Ascending aorta (tissue), 2 donors: ENCODE measurements at regions not wholly inside any gene's neighbourhood (a gene's known extent, or its start where the extent isn't known, plus 50 kb on each side); places are given as distances from the start of the nearest gene placed in this dataset.

Experiments
- DNase-seq, 2 donors: peaks; one replicate each; pipeline ENCODE4 v3.0.0-alpha.2; 2019; ENCODE audit warnings: low spot score in 2 of 2
- H3K27ac ChIP-seq, 2 donors: fragments of 200-600 bp; sonication (generic); one replicate each; pipeline ENCODE4 v1.5.1; 2016 to 2017; ENCODE audit warnings: mild to moderate bottlenecking in 1 of 2
- H3K27me3 ChIP-seq: fragments of 200-600 bp; sonication (generic); one replicate; pipeline ENCODE4 v1.5.1; 2017
- H3K36me3 ChIP-seq, 2 donors: fragments of 200-600 bp; sonication (generic); one replicate each; pipeline ENCODE4 v1.5.1; 2016
- H3K4me1 ChIP-seq, 2 donors: fragments of 200-600 bp; sonication (generic); one replicate each; pipeline ENCODE4 v1.5.1; 2016 to 2017; ENCODE audit warnings: mild to moderate bottlenecking in 1 of 2
- H3K4me3 ChIP-seq, 2 donors: fragments of 200-600 bp; sonication (generic); one replicate each; pipeline ENCODE4 v1.5.1; 2016 to 2017; ENCODE audit warnings: mild to moderate bottlenecking in 1 of 2
- H3K9me3 ChIP-seq, 2 donors: fragments of 200-600 bp; sonication (generic); one replicate each; pipeline ENCODE4 v1.5.1; 2016
- intact Hi-C: fragments of 100-400 bp; cut with DNase I; formaldehyde crosslinking; loops from one replicate; pipeline ENCODE4 v1.15.1; 2023
- TF ChIP-seq, protein P1 (sequence below), 3 experiments: fragments of 200-600 bp in 2 of 3; fragments of 450-650 bp in 1 of 3; sonication (generic) in 2 of 3; IDR thresholded peaks; one replicate each; pipeline ENCODE4 v1.5.1; 2016 to 2019; ENCODE audit warnings: antibody characterized with exemption in 3 of 3, mild to moderate bottlenecking in 1 of 3, moderate library complexity in 1 of 3

DNA sequence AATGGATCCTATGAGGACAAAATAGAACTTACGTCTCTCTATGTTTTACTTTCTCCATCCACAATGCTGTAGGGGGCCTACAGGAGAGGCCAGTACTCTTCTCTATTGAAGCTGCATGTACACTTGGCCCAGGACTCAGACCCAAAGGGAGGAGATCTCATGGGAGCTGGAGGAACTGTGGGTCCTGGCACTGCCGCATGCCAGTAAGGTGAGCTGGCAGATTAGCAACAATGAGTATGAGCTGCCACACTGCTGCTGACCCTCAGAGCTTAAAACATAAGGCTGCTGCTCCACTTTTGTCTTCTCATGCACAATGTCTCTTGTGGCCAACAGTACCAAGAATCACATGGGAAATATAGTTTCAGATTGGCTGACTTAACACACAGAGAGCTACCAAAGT is 57.8 kb upstream of the TBC1D5 start:
- H3K9me3 ChIP-seq, result no peaks in the 10 kb centered on the region
- no peak for DNase-seq
- H3K4me3 ChIP-seq, result no peak overlapping the region
- no peaks in the 10 kb centered on the region for H3K36me3 ChIP-seq
- no peaks in the 10 kb centered on the region for H3K4me1 ChIP-seq
- TF ChIP-seq, protein P1, sequence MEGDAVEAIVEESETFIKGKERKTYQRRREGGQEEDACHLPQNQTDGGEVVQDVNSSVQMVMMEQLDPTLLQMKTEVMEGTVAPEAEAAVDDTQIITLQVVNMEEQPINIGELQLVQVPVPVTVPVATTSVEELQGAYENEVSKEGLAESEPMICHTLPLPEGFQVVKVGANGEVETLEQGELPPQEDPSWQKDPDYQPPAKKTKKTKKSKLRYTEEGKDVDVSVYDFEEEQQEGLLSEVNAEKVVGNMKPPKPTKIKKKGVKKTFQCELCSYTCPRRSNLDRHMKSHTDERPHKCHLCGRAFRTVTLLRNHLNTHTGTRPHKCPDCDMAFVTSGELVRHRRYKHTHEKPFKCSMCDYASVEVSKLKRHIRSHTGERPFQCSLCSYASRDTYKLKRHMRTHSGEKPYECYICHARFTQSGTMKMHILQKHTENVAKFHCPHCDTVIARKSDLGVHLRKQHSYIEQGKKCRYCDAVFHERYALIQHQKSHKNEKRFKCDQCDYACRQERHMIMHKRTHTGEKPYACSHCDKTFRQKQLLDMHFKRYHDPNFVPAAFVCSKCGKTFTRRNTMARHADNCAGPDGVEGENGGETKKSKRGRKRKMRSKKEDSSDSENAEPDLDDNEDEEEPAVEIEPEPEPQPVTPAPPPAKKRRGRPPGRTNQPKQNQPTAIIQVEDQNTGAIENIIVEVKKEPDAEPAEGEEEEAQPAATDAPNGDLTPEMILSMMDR (IDR thresholded peaks at IDR 0.05), result no peak
- intact Hi-C loops, result no loop called here
- no peak overlapping the region for H3K27ac ChIP-seq
- H3K27me3 ChIP-seq, result no peaks in the 10 kb centered on the region

DNA sequence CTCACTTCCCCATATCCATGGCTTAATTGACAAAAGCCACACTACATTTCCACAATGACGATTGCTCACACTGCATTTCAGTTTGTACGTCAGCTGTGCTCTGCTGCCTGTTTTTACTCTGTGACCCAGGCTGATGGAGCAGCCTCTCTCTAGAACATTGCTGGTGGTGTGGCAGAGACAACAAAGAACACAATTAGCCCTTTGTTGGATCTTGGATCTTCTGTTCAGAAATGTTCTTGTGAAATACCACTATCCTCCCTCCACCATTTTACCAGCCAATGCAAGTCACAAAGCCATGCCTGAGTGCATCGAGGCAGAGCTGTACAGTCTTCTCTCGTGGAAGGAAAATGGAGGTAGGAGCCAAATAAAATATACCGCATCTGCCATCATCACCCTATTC is 56.9 kb upstream of the TBC1D5 start:
- no peak for DNase-seq
- Histone ChIP-seq H3K4me1 (no peaks in the 10 kb centered on the region), H3K36me3 (no peaks in the 10 kb centered on the region), H3K9me3 (no peaks in the 10 kb centered on the region), H3K27me3 (no peaks in the 10 kb centered on the region), H3K4me3 (no peak overlapping the region), H3K27ac (no peak overlapping the region)
- intact Hi-C loops, result no loop called here
- TF ChIP-seq, protein P1 (IDR thresholded peaks at IDR 0.05), result no peak

DNA sequence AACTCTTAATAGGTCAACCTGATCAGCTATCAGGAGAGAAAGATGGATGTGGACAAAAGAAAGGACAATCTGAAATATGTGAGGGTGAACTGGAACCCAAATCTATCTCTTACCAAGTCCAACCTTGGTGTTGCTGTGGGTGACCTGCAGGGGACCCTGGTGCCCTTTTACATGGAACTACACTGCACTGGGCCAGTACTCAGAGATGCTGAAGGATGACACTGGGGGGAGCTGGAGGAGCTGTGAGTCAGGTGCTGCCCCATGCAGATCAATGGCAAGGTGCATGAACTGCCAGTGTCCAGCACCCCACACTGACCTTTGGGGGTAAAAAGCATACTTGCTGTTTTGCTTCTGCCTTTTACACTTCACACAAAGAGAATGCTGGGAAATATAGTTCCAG is 55.6 kb upstream of the TBC1D5 start:
- no peak for DNase-seq
- intact Hi-C loops, result no loop called here
- no peaks in the 10 kb centered on the region for H3K27me3 ChIP-seq
- no peaks in the 10 kb centered on the region for H3K9me3 ChIP-seq
- TF ChIP-seq, protein P1 (IDR thresholded peaks at IDR 0.05), result no peak
- H3K36me3 ChIP-seq, result no peaks in the 10 kb centered on the region
- H3K4me1 ChIP-seq, result no peaks in the 10 kb centered on the region
- no peak overlapping the region for H3K27ac ChIP-seq
- no peak overlapping the region for H3K4me3 ChIP-seq

DNA sequence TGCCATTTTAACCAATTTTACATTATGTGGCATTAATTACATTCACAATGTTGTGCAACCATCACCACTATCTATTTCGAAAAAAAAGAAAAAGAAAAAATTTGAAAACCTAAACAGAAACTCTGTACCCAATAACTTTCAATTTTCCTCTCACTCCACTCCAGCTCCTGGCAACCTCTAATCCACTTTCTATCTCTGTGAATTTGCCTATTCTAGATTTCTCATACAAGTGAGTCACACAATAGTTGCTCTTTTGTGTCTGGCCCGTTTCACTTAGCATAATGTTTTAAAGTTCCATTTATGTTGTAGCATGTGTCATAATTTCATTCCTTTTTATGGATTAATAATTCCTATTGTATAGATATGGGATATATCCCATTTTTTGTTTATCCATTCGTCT is 53.3 kb upstream of the TBC1D5 start:
- H3K4me1 ChIP-seq, result no peaks in the 10 kb centered on the region
- peaks cover 0 to 9% of the 10 kb centered on the region in 2 donors for H3K9me3 ChIP-seq
- TF ChIP-seq, protein P1 (IDR thresholded peaks at IDR 0.05), result no peak
- H3K27me3 ChIP-seq, result no peaks in the 10 kb centered on the region
- DNase-seq, result no peak
- H3K36me3 ChIP-seq, result no peaks in the 10 kb centered on the region
- intact Hi-C loops, result no loop called here
- no peak overlapping the region for H3K27ac ChIP-seq
- H3K4me3 ChIP-seq, result no peak overlapping the region

DNA sequence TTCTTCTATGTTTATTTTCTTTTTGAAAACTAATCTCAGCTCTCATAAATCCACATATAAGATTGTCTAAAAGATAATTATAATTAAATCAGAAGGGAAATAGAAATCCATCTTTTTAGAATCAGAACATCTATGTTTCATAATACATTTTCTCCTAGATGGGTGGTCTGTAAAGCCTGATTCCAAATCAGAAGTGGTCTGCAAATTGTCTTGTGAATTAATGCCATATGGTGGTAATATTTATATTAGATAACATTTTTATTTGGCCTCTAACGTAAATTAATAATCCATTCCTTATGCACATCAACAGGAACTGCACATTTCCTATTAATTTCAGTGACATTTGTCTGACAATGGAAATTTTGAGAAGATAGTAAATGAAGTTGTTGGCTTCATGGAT is 52.8 kb upstream of the TBC1D5 start:
- H3K27me3 ChIP-seq, result no peaks in the 10 kb centered on the region
- peaks cover 0 to 9% of the 10 kb centered on the region in 2 donors for H3K9me3 ChIP-seq
- no peak overlapping the region for H3K4me3 ChIP-seq
- H3K36me3 ChIP-seq, result no peaks in the 10 kb centered on the region
- TF ChIP-seq, protein P1 (IDR thresholded peaks at IDR 0.05), result no peak
- no peak overlapping the region for H3K27ac ChIP-seq
- H3K4me1 ChIP-seq, result no peaks in the 10 kb centered on the region
- intact Hi-C loops, result no loop called here
- no peak for DNase-seq

DNA sequence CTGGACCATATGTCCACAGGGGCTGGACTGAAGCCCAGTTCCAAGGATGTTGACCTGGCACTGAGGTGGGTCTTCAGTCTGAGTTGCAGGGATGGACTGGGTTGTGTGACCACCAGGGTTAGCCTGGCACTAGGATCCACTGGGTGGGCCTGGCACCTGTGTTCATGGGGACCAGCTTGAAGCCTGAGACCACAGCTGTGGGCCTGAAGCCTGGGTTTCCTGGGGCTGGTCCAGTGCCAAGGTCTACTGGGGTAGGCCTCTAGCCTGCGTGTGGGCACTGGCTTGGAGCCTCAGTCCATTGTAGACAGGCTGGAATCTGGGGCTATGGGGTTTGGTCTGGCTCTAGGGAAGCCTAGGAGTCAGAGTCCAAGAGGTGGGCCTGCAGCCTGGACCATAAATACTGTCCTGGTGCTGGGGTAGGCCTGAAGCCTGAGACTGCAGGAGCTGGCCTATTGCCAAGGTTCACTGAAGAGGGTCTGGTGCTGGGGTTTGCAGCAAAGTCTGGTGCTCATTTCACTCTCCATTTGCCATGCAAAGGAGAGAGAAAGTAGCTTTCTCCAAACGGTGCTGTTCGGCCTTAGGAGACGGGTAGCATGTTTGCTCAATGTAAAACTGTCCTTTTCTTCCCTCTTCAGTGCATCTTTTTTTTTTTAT is 51.2 kb upstream of the TBC1D5 start:
- no peak overlapping the region for H3K4me3 ChIP-seq
- H3K9me3 ChIP-seq, result peaks cover 0 to 9% of the 10 kb centered on the region in 2 donors
- no peak for DNase-seq
- intact Hi-C loops, result no loop called here
- TF ChIP-seq, protein P1 (IDR thresholded peaks at IDR 0.05), result no peak
- H3K4me1 ChIP-seq, result no peaks in the 10 kb centered on the region
- no peaks in the 10 kb centered on the region for H3K36me3 ChIP-seq
- H3K27me3 ChIP-seq, result no peaks in the 10 kb centered on the region
- no peak overlapping the region for H3K27ac ChIP-seq
